Occipital lobe (tissue), 1 donor: ENCODE measurements at regions not wholly inside any gene's neighbourhood (a gene's known extent, or its start where the extent isn't known, plus 50 kb on each side); places are given as distances from the start of the nearest gene placed in this dataset.
"Not testable (repeated sequence)": the region's sequence is repeated elsewhere in the genome, so short reads cannot be mapped to it uniquely, and the experiment has no call there.

Experiments
- DNase-seq: peaks from one replicate; lab custom pipeline; 2025; lab: John Stamatoyannopoulos, UW

GRCh38 chr2:192413812-192414681 lies 219.3 kb upstream of the TMEFF2 start:
- DNase-seq, result no peak

- DNase-seq, result not testable (repeated sequence)
These were observed 218.1 kb upstream of the TMEFF2 start for GRCh38 chr2:192412866-192413265.

DNA sequence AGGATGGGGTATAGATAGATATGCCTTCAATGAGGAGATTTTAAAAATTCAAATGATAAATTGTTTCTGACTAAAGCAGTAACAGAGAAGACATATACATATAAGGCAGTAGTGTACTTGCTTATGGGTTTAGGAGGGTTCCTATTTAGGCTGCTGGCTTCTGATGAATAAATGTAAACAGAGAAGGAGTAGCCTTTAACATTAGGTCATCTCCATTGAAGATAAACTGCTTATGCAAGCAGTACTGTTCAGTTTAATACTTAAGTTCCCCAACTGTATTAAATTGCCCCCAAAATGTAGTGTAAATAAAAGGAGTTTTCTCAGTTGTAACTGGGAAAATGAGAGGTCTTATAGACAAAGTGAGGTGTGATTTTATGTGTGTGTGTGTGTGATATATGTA lies 217.7 kb upstream of the TMEFF2 start:
- DNase-seq, result no peak

GRCh38 chr2:192411755-192412154 lies 217.0 kb upstream of the TMEFF2 start:
- DNase-seq, result no peak

- DNase-seq, result no peak
These were observed 215.6 kb upstream of the TMEFF2 start for GRCh38 chr2:192410319-192410718.

DNA sequence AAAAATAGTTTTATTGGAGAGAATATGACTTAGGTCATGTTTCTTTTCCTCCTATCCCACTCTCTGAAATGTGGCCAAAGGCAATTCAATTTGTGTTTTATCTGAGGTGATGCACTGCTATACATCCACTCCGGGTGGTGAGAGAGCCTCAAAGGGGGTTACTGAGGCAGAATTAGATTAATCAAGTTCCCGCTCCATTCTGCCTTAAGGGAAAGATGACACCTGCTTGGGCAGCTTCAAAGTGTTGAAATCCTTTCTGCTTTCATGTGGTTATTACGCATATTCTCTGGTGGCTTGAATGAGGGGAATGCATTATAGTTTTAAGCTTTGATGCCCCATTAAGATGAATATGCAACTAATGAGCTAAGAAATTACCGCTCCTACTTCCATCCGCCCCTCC lies 213.0 kb upstream of the TMEFF2 start:
- DNase-seq, result no peak

- DNase-seq, result no peak
These were observed 203.5 kb upstream of the TMEFF2 start for GRCh38 chr2:192398236-192398635.

GRCh38 chr2:192394605-192395004 lies 199.9 kb upstream of the TMEFF2 start:
- no peak for DNase-seq

DNA sequence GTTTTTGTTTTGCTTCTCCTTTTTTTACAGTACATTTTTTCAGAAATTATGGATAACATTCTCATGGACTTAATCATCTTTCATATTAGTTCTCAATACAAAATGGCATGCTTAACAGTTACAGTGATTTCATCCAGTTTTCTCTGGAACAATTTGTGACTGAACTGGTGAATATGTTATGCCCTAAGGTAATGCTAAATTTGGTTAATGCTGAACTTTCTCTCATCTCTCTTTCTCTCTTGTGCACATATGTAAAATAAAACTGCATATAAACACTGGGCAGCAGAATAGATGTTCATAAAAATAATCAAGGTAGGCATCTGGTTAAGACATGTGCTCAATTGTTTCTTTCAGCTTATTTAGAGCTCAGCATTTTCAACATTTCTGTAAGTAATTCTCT lies 196.3 kb upstream of the TMEFF2 start:
- DNase-seq, result no peak

- no peak for DNase-seq
These were observed 195.7 kb upstream of the TMEFF2 start for GRCh38 chr2:192390401-192390800.

DNA sequence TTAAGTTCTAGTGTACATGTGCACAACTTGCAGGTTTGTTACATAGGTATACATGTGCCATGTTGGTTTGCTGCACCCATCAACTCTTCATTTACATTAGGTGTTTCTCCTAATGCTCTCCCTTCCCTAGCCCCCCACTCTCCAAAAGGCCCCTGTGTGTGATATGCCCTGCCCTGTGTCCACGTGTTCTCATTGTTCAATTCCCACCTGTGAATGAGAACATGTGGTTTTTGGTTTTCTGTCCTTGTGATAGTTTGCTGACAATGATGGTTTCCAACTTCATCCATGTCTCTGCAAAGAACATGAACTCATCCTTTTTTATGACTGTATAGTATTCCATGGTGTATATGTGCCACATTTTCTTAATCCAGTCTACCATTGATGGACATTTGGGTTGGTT lies 189.5 kb upstream of the TMEFF2 start:
- DNase-seq, result not testable (repeated sequence)

DNA sequence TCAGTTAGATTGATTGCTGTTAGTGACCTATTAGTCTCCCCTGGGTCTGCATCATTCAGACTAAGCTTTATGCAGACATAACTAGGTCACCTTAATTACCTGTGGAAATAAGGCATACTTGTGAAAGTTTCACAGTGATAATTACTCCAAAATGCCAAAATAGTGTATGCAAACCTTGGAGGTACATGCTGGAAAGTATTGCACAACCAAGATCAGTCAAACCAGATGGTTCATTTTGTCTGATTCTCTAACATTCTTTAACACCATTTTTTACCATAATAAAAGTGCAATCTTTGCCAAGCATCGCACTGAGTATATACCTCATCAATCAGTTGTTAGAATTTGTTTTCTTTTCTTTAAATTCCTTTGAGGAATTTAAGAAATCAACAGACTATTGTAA lies 186.3 kb upstream of the TMEFF2 start:
- DNase-seq, result no peak

DNA sequence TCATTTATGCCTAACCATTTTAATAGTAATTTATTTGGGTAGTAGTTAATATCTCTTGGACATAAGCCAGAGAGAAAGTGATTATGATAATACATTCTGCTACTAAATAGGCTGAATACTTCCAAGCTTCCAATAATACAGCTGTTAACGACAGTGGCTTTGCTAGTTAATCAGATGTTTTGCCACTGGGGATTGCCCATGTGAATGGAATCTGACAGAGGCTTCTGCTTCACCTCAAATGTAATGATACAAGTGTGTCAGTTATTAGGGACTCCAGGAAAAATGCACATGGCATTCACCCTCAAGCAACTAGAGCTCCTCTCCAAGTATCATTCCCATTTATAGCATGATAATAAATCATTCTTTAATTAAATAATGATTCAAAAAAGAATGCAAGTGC lies 185.0 kb upstream of the TMEFF2 start:
- DNase-seq, result no peak

DNA sequence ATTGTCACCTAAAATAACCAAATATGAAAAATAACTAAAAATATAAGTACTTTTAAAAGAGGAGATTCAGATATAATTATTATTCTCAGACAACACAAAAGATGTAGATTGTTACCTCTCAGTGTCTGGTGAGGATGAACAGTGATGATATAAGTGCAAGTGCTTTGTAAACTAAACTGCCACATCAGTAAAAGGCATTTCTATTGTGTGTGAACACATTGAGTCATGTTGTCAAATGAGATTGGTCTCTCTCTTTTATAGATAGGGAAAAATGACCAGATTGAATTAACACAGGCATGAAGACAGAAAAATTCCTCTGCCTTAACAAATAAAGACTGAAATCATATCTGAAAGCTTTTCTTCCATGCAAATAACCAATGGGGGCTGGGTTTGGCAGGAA lies 182.4 kb upstream of the TMEFF2 start:
- no peak for DNase-seq

DNA sequence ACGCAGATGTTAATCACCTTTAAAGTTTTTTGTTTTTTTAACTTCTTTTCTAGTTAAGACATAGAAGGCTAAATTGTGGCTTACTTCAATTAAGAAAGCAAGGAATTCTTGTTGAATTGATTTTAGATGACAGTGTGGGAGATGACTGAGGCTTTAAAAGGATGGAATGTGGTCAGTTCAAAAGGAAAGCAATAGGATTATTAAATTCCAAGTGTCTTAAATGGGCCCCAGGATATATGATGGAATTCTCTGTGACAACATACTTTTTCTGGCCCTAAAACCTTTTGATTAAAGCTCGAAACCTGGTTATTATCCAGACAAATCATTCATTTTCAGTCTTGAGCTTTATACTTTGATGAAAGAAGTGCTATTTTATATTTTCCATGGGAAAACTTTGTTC lies 179.0 kb upstream of the TMEFF2 start:
- DNase-seq, result no peak

- no peak for DNase-seq
These were observed 178.5 kb upstream of the TMEFF2 start for GRCh38 chr2:192373221-192373620.

GRCh38 chr2:192369969-192370368 lies 175.2 kb upstream of the TMEFF2 start:
- DNase-seq, result no peak

- no peak for DNase-seq
These were observed 162.5 kb upstream of the TMEFF2 start for GRCh38 chr2:192357217-192357616.

DNA sequence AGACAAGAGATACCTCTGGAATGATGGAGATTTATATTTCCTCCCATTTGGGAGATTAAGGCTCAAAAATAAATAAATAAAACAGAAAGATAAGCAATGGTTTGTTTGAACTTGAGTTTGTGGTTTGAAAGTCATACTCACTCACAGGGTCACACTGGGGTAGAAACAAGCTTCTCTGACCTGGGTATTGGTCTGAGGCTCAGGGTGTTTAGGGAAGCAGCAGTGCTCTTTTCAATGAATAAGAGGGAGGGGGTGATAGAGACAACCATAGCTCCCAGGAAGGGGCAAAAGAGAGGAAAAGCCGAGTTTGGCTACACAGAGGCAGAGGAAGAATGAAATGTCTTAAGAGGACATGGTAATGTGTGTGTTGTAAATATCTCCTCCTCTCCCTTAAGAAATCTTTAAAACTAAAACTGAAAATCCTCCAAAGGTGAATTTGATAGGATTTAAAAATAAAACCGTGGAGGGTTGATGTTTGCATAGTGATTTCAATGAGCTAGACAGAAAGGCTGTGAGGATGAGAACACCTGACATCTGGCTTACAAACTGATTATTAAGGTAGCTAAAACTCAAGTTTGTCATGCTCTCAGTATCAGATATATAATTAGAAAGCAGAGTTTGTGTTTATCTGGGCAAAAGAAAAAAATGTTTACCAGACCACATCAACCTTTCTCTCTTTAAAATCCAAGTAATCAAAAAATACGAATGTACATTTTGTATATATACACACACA lies 159.9 kb upstream of the TMEFF2 start:
- no peak for DNase-seq

DNA sequence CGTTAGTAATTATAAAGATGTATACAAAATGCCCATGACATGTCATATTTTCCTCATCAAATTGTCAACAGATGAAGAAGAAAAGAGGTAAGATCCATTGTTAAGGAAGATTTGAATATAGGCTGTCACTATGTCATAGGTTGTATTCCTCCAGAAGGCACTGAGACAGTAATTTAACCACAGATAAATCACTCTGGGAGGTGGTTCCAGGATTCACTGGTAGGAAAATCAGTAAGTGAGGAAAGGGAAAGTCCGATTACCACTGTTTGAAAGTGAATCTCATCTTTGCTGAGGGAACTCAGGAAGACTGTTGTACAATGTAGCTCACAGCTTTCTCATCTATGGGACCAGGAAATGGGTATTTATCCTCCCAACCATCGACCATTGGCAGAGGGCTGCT lies 152.8 kb upstream of the TMEFF2 start:
- no peak for DNase-seq

GRCh38 chr2:192345287-192345686 lies 150.6 kb upstream of the TMEFF2 start:
- no peak for DNase-seq

GRCh38 chr2:192333642-192334041 lies 138.9 kb upstream of the TMEFF2 start:
- DNase-seq, result no peak

DNA sequence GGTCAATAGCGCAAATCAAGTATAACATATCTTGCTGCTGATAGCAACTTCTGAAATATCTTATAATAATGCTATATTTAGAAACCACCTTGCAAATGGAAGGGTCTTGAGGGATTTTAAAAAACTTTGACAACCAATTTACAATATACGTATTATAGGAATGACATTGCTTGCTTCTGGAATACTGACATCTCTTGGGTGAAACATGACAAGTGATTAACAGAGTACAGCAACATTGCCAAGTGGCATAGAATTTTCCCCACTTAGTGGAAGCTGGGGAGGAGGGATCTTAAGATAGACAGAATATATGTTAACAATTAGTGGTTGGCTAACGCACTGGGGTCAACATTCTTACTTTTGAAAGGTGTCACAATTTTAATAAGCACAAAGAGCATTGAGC lies 133.6 kb upstream of the TMEFF2 start:
- DNase-seq, result no peak
